ENCODE measurements at regions not wholly inside any gene's neighbourhood (a gene's known extent, or its start where the extent isn't known, plus 50 kb on each side); places are given as distances from the start of the nearest gene placed in this dataset.

- TF ChIP-seq CTCF (IDR thresholded peaks at IDR 0.05; ENCODE audit: low read depth, low read length), result no peak
- no peak overlapping the region for H3K4me3 ChIP-seq (ENCODE audit: low read depth, low read length)
These were observed 50.0 kb upstream of the TSC22D2 start for GRCh38 chr3:150357923-150358607.

- no peak overlapping the region for H3K4me3 ChIP-seq (ENCODE audit: low read depth, low read length)
- TF ChIP-seq CTCF (IDR thresholded peaks at IDR 0.05; ENCODE audit: low read depth, low read length), result no peak
These were observed 51.0 kb upstream of the TSC22D2 start for GRCh38 chr3:150357140-150357539.

- no peak overlapping the region for H3K4me3 ChIP-seq (ENCODE audit: low read depth, low read length)
- TF ChIP-seq CTCF (IDR thresholded peaks at IDR 0.05; ENCODE audit: low read depth, low read length), result no peak
These were observed 52.5 kb upstream of the TSC22D2 start for GRCh38 chr3:150355574-150355973.

GRCh38 chr3:150352931-150353330 is 55.2 kb upstream of the TSC22D2 start:
- TF ChIP-seq CTCF (IDR thresholded peaks at IDR 0.05; ENCODE audit: low read depth, low read length), result no peak
- H3K4me3 ChIP-seq (ENCODE audit: low read depth, low read length), result no peak overlapping the region

- H3K4me3 ChIP-seq (ENCODE audit: low read depth, low read length), result no peak overlapping the region
- TF ChIP-seq CTCF (IDR thresholded peaks at IDR 0.05; ENCODE audit: low read depth, low read length), result no peak
These were observed 56.7 kb upstream of the TSC22D2 start for GRCh38 chr3:150351398-150351797.

GRCh38 chr3:150349314-150350097 is 58.6 kb upstream of the TSC22D2 start:
- no peak for TF ChIP-seq CTCF (IDR thresholded peaks at IDR 0.05; ENCODE audit: low read depth, low read length)
- no peak overlapping the region for H3K4me3 ChIP-seq (ENCODE audit: low read depth, low read length)

GRCh38 chr3:150348500-150348899 is 59.6 kb upstream of the TSC22D2 start:
- TF ChIP-seq CTCF (IDR thresholded peaks at IDR 0.05; ENCODE audit: low read depth, low read length), result no peak
- H3K4me3 ChIP-seq (ENCODE audit: low read depth, low read length), result no peak overlapping the region

Measured in WI38 (cell line).